AG04450 (cell line): ENCODE measurements at regions not wholly inside any gene's neighbourhood (a gene's known extent, or its start where the extent isn't known, plus 50 kb on each side); places are given as distances from the start of the nearest gene placed in this dataset.

Source experiments
- CTCF ChIA-PET: fragments of 300-600, 350-600 bp; formaldehyde crosslinking; extraction: SDS; loops from one replicate; lab custom pipeline; 2022; ENCODE audit warnings: antibody characterized with exemption, inconsistent platforms; lab: Charles Lee
- POLR2A ChIA-PET: fragments of 350-600 bp; formaldehyde crosslinking; extraction: SDS; loops from one replicate; lab custom pipeline; 2021; ENCODE audit warnings: antibody characterized with exemption, inconsistent platforms; lab: Yijun Ruan, JAX
- DNase-seq: peaks from one replicate; pipeline ENCODE4 v3.0.0-alpha.2; 2011; ENCODE audit warnings: low read depth, low spot score
- H3K27ac ChIP-seq: one replicate; pipeline ENCODE4 v1.5.1; 2012; ENCODE audit warnings: low read depth, low read length, control low read depth
- H3K27me3 ChIP-seq: one replicate; pipeline ENCODE4 v1.6.0; 2012; ENCODE audit warnings: low read length; ENCODE audit not compliant: control insufficient read depth, insufficient read depth
- H3K4me3 ChIP-seq: 2 replicates; pipeline ENCODE4 v1.5.1; 2011; ENCODE audit warnings: mild to moderate bottlenecking, low read depth, low read length, control low read depth
- H3K9me3 ChIP-seq: 2 replicates; pipeline ENCODE4 v1.5.1; 2012; ENCODE audit warnings: low read length; ENCODE audit not compliant: control insufficient read depth, insufficient read depth
- TF ChIP-seq, protein P1 (sequence below): IDR thresholded peaks from 2 replicates; pipeline ENCODE4 v1.5.1; 2011; ENCODE audit warnings: low read depth, low read length, control low read depth, inconsistent platforms

DNA sequence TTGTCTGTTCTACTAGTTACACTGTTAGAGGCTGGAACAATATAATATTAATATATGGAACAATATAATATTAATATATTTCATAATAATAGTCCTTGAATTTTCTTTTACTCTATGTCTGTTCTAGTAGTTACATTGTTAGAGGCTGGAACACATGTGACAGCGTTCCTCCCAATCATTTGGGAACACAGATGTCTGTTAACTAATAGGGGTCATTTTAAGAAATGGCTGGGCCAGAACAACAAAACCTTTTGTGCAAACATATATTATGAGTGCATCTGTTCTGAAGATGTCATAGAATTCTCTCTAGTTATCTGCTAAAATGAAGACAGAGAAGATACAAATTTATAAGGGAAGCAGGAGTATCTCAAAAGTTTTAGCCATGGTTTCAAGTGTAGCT, 114.0 kb upstream of the PDZRN3 start:
- POLR2A ChIA-PET, result no interaction called here
- Histone ChIP-seq H3K27me3 (no peaks in the 10 kb centered on the region), H3K27ac (no peak overlapping the region), H3K4me3 (no peak overlapping the region), H3K9me3 (no peaks in the 10 kb centered on the region)
- CTCF ChIA-PET, result no interaction called here
- TF ChIP-seq, protein P1, sequence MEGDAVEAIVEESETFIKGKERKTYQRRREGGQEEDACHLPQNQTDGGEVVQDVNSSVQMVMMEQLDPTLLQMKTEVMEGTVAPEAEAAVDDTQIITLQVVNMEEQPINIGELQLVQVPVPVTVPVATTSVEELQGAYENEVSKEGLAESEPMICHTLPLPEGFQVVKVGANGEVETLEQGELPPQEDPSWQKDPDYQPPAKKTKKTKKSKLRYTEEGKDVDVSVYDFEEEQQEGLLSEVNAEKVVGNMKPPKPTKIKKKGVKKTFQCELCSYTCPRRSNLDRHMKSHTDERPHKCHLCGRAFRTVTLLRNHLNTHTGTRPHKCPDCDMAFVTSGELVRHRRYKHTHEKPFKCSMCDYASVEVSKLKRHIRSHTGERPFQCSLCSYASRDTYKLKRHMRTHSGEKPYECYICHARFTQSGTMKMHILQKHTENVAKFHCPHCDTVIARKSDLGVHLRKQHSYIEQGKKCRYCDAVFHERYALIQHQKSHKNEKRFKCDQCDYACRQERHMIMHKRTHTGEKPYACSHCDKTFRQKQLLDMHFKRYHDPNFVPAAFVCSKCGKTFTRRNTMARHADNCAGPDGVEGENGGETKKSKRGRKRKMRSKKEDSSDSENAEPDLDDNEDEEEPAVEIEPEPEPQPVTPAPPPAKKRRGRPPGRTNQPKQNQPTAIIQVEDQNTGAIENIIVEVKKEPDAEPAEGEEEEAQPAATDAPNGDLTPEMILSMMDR, result no peak
- no peak for DNase-seq

DNA sequence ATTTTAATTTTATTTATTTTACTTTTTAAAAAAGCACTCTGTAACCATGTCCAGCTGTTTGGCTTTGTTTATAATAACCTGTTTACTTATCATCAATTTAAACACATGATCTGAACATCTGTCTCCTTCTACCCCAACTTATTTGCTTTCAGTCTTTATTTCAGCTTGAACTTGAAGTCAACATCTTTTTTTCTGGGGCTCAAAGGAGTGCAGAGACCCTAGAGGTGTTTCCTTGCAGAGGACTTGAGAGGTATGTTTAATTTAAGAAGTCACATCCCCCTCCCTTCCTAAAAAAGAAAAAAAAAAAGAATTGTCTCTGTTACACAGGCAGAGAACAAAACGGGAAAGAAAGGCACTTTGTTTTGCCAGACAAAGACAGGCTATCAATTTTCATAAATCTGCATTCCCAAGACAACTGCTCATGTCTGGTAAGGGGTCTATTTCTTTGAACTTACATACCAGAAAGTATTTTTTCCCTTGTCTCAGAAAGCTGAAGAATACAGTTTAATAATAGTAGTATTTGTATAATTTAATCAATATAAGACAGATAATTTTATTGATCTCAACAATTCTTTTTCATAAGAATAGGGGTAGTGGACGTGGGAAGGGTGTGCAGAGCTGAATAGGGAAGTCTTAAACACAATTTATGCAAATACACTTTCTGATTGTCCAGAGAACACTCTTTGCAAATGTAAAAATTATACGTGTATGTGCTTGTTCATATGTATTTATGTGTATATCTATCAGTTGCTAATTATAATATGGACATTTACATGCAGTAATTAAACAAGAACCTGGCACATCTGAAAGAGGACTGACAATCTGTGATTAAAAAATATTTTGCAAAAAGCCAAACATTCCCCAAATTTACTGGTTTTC, 109.7 kb upstream of the PDZRN3 start:
- TF ChIP-seq, protein P1, result no peak
- Histone ChIP-seq H3K27ac (no peak overlapping the region), H3K27me3 (no peaks in the 10 kb centered on the region), H3K9me3 (no peaks in the 10 kb centered on the region), H3K4me3 (no peak overlapping the region)
- no peak for DNase-seq
- ChIA-PET CTCF (interaction anchor here (0.6 kb wide), 1 partner anchor 47 kb away, joined by 4 read pairs; no protein-coding TSS in a partner anchor), POLR2A (no interaction called here)

DNA sequence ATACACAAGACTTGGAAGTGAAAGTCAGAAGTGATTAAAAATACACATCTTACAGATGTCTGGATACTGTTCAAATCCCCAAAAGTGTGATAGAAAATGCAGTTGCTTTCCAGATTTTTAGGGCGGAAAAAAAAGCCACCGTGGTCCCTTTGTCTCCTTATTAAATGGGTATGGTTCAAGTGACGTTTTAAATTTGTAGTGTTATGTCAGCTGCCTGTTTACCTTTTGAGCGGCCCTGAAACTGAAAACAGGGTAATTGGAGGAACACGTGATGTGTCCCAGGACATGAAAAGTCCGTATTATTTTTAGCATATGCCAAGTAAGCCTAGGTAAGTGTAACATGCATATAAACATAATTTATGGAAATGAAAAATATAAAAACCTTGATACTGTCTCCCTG, 109.0 kb upstream of the PDZRN3 start:
- H3K4me3 ChIP-seq, result no peak overlapping the region
- ChIA-PET POLR2A (no interaction called here), CTCF (interaction anchor here (0.6 kb wide), 1 partner anchor 46 kb away, joined by 4 read pairs; no protein-coding TSS in a partner anchor)
- no peaks in the 10 kb centered on the region for H3K9me3 ChIP-seq
- no peaks in the 10 kb centered on the region for H3K27me3 ChIP-seq
- DNase-seq, result no peak
- TF ChIP-seq, protein P1, result no peak
- no peak overlapping the region for H3K27ac ChIP-seq

DNA sequence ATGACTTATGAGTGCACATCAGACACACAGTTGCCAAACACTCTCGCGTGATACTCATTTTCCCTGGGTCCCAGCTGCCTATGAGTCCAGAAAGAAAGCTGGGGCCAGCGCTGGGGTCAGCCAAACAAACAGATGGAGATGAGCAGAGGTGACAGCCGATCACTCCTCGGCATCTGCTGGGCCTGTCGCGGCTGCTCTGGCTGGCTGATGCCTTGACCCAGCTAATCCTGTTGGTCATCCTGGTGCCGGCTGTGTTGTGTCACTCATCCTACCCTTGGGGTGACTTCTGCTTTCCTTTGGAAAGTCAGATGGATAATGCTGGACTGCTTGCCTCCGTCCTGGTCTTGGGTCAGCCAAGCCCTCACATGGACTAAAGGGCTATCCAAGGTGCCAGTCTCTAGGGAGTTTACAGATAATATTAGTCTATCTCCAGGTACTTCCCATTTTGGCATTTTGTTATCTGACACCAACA, 105.3 kb upstream of the PDZRN3 start:
- CTCF ChIA-PET, result interaction anchor here (2.0 kb wide), 1 partner anchor 118 kb away, joined by 4 read pairs; no protein-coding TSS in a partner anchor

More for the DNA sequence above, 105.3 kb upstream of the PDZRN3 start:
- H3K27me3 ChIP-seq, result no peaks in the 10 kb centered on the region
- POLR2A ChIA-PET, result interaction anchor here (1.4 kb wide), 1 partner anchor 10 kb away, joined by 3 read pairs; no protein-coding TSS in a partner anchor
- no peak overlapping the region for H3K4me3 ChIP-seq
- no peak overlapping the region for H3K27ac ChIP-seq
- no peak for DNase-seq
- TF ChIP-seq, protein P1, result no peak
- H3K9me3 ChIP-seq, result no peaks in the 10 kb centered on the region
